ENCODE measurements at regions not wholly inside any gene's neighbourhood (a gene's known extent, or its start where the extent isn't known, plus 50 kb on each side); places are given as distances from the start of the nearest gene placed in this dataset.
"Not testable (repeated sequence)": the region's sequence is repeated elsewhere in the genome, so short reads cannot be mapped to it uniquely, and the experiment has no call there.

DNA sequence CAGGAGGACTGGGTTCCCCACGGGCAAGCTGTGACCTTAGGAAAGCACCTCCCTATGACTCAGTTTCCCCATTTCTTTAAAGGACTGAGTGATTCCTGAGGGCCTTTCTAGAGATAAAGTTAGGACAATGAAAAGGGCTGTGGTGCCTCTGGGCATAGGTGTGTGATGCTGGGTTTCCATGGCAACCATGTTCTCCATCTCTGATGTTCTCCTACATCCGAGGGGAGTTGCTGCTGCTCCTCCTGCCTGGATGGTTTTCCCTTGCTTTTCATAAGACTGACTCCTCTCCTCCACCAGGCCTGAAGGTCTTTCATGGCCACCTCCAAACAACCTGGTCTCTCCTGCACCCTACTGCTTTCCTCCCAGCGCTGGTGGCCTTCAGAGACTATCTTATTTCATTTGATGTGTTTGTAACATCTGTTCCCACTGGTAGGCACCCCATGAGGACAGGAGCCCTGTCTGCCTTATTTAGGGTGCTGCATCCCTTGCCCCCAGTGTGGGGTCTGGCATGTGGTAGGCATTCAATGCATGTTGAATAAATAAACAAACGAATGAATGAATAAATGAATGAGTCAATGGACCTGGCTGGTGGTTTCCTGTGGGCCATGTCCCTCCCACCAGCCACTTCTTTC is 112.2 kb upstream of the HAND1 start:
- no TSS peak for BruUV-seq (replicated peaks)
- no peaks in the 10 kb centered on the region for H3K4me1 Mint-ChIP-seq (ENCODE audit: low read depth, unreplicated experiment)
- no peaks in the 10 kb centered on the region for H3K9me3 Mint-ChIP-seq (ENCODE audit: low read depth, unreplicated experiment)
- H3K27ac Mint-ChIP-seq (ENCODE audit: unreplicated experiment) = no peak overlapping the region
- no peak overlapping the region for H3K4me3 Mint-ChIP-seq (ENCODE audit: low read depth, unreplicated experiment)
- TF ChIP-seq, protein P1, sequence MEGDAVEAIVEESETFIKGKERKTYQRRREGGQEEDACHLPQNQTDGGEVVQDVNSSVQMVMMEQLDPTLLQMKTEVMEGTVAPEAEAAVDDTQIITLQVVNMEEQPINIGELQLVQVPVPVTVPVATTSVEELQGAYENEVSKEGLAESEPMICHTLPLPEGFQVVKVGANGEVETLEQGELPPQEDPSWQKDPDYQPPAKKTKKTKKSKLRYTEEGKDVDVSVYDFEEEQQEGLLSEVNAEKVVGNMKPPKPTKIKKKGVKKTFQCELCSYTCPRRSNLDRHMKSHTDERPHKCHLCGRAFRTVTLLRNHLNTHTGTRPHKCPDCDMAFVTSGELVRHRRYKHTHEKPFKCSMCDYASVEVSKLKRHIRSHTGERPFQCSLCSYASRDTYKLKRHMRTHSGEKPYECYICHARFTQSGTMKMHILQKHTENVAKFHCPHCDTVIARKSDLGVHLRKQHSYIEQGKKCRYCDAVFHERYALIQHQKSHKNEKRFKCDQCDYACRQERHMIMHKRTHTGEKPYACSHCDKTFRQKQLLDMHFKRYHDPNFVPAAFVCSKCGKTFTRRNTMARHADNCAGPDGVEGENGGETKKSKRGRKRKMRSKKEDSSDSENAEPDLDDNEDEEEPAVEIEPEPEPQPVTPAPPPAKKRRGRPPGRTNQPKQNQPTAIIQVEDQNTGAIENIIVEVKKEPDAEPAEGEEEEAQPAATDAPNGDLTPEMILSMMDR (IDR thresholded peaks at IDR 0.05; ENCODE audit: unreplicated experiment) = no peak
- H3K36me3 Mint-ChIP-seq (ENCODE audit: insufficient read depth, unreplicated experiment) = no peaks in the 10 kb centered on the region
- intact Hi-C loops (cut with micrococcal nuclease; ENCODE audit: unreplicated experiment) = no loop called here
- DNase-seq = no peak
- H3K27me3 Mint-ChIP-seq (ENCODE audit: unreplicated experiment) = peaks cover 69% of the 10 kb centered on the region
- CTCF ChIA-PET = no interaction called here

DNA sequence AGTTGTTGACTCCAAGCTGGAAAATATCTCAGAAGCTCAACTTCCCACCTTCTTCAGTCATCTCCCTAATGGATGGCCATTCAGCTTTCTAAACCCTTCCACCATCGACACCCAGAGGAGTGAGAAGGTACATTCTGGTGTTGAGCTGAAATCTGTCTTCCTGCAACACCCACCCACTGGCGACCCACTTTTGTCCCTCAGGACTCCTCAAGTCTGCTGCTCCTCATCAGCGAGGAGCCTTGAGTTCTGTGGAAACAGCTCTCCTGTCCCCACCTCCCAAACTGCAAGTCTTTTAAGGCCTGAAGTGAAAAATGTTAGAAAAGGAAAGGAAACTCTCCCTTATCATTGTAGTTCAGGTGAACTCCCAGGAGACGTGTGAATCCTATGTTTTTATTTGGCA is 111.5 kb upstream of the HAND1 start:
- H3K27ac Mint-ChIP-seq (ENCODE audit: unreplicated experiment) = no peak overlapping the region
- DNase-seq = no peak
- H3K9me3 Mint-ChIP-seq (ENCODE audit: low read depth, unreplicated experiment) = no peaks in the 10 kb centered on the region
- no TSS peak for BruUV-seq (replicated peaks)
- H3K36me3 Mint-ChIP-seq (ENCODE audit: insufficient read depth, unreplicated experiment) = no peaks in the 10 kb centered on the region
- H3K27me3 Mint-ChIP-seq (ENCODE audit: unreplicated experiment) = peaks cover 76% of the 10 kb centered on the region
- intact Hi-C loops (cut with micrococcal nuclease; ENCODE audit: unreplicated experiment) = no loop called here
- CTCF ChIA-PET = interaction anchor here (0.5 to 0.6 kb wide), 2 partner anchors 18 to 174 kb away, joined by 4 to 5 read pairs; no protein-coding TSS in a partner anchor
- no peaks in the 10 kb centered on the region for H3K4me1 Mint-ChIP-seq (ENCODE audit: low read depth, unreplicated experiment)
- TF ChIP-seq, protein P1 (IDR thresholded peaks at IDR 0.05; ENCODE audit: unreplicated experiment) = no peak
- no peak overlapping the region for H3K4me3 Mint-ChIP-seq (ENCODE audit: low read depth, unreplicated experiment)

DNA sequence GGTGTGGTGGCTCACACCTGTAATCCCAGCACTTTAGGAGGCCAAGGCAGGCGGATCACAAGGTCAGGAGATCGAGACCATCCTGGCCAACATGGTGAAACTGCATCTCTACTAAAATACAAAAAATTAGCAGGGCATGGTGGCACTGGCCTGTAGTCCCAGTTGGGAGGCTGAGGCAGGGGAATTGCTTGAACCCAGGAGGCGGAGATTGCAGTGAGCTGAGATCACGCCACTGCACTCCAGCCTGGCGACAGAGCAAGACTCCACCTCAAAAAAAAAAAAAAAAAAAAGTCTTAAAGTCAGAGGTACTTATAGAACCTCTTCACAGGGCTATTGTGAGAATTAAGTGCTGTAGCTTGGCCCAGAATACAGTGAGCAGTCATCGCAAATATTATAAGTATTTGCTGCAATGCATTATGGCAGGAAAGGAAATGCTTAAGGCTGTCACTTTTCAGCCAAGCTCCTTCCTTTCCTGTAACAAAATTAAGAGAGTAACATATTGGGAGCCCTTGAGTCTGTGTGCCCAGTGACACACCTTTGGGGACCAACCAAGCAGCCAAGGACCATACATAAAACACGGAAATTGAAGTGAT is 110.9 kb upstream of the HAND1 start:
- H3K36me3 Mint-ChIP-seq (ENCODE audit: insufficient read depth, unreplicated experiment); DNase-seq; H3K27ac Mint-ChIP-seq (ENCODE audit: unreplicated experiment); H3K4me1 Mint-ChIP-seq (ENCODE audit: low read depth, unreplicated experiment); H3K9me3 Mint-ChIP-seq (ENCODE audit: low read depth, unreplicated experiment); intact Hi-C loops (cut with micrococcal nuclease; ENCODE audit: unreplicated experiment); H3K4me3 Mint-ChIP-seq (ENCODE audit: low read depth, unreplicated experiment); BruUV-seq (replicated peaks): not testable (repeated sequence)
- H3K27me3 Mint-ChIP-seq (ENCODE audit: unreplicated experiment) = peaks cover 82% of the 10 kb centered on the region
- CTCF ChIA-PET = interaction anchor here (0.5 to 0.6 kb wide), 2 partner anchors 18 to 174 kb away, joined by 4 to 5 read pairs; no protein-coding TSS in a partner anchor

DNA sequence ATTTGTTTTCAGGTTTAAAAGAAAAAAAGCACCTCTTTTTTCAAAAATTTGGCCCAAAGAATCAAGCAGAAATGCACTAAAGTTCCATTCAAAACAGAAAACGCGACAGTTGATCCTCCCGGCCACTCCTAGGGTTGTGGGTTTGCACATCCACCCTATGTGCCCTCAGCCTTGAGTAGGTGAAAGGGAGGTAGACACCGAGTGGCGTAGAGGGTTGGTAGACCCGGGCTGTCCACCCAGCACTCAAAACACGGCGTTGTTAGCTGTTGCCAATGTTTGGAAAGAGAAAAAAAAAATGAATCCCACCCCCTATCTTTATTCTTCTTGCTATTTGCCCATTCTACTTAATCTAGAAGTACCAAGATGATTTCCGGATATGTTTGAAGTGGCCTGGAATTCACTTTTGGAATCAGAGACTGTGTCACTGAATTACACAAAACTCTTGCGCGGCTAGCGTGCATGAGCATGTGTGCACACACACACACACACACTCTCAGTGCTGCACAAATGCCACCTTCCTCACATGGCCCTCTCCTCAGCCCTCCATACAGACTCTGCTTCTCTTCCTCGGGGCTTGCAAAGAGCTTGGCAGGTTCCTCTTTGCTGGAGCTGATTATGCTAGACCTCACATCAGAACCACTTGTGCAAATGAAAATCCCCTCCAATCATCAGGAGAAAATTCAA is 110.2 kb upstream of the HAND1 start:
- no peaks in the 10 kb centered on the region for H3K36me3 Mint-ChIP-seq (ENCODE audit: insufficient read depth, unreplicated experiment)
- intact Hi-C loops (cut with micrococcal nuclease; ENCODE audit: unreplicated experiment) = no loop called here
- DNase-seq = no peak
- no peak overlapping the region for H3K27ac Mint-ChIP-seq (ENCODE audit: unreplicated experiment)
- no peaks in the 10 kb centered on the region for H3K9me3 Mint-ChIP-seq (ENCODE audit: low read depth, unreplicated experiment)
- peaks cover 9% of the 10 kb centered on the region for H3K4me1 Mint-ChIP-seq (ENCODE audit: low read depth, unreplicated experiment)
- peaks cover 89% of the 10 kb centered on the region for H3K27me3 Mint-ChIP-seq (ENCODE audit: unreplicated experiment)
- CTCF ChIA-PET = interaction anchor here (0.5 kb wide), 1 partner anchor 44 kb away, joined by 4 read pairs; no protein-coding TSS in a partner anchor
- no peak overlapping the region for H3K4me3 Mint-ChIP-seq (ENCODE audit: low read depth, unreplicated experiment)
- TF ChIP-seq, protein P1 (IDR thresholded peaks at IDR 0.05; ENCODE audit: unreplicated experiment) = no peak
- BruUV-seq (replicated peaks) = no TSS peak
